ENCODE measurements at regions not wholly inside any gene's neighbourhood (a gene's known extent, or its start where the extent isn't known, plus 50 kb on each side); places are given as distances from the start of the nearest gene placed in this dataset.

DNA sequence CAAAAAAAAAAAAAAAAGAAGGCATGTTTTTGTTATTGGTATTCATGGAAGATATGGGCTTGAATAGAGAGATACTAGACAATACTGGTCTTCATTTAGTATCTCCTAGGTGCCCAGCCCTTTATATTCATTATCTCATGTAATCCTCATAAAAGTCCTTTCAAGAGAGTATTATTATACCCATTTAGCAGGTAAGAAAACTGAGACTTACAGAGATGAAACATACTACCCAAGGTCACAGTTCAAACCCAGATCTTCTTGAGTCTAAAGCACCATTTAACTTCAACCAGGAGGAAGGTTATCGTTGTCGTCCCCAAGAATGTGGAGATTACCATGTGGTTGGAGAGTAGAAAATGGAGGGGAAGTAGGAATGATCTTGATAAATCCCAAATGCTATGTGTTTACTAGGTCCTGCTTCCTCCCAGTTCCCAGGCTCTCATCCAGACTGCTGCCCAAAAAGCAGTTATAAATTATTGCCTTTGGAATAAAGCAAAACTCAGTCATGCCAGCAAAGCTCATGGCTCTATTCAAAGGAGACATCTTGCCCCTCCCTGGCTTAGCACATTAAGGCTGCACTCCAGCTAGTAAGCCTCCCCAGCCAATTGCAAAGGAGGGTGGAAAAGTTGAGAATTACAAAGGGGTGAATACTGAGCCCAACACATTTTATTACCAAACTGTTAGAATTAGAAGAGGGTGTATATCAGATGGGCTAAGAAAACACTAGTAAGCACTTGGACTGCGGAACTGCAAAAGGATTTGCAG, 163.9 kb downstream of the PIK3R1 start:
- Histone ChIP-seq H3K27me3 (ENCODE audit: control insufficient read depth, insufficient read depth, low read length) (no peaks in the 10 kb centered on the region), H3K4me3 (ENCODE audit: low read length) (no peak overlapping the region), H3K27ac (ENCODE audit: low read length) (no peak overlapping the region), H3K9me3 (ENCODE audit: control insufficient read depth, insufficient read depth, low read length) (no peaks in the 10 kb centered on the region), H3K36me3 (ENCODE audit: control insufficient read depth, insufficient read depth, low read length) (no peaks in the 10 kb centered on the region), H3K4me1 (ENCODE audit: control insufficient read depth, insufficient read depth, low read length) (peaks cover 38% of the 10 kb centered on the region)
- Mint-ChIP-seq H3K9me3 (peaks cover 0 to 3% of the 10 kb centered on the region in 2 donors), H3K36me3 (no peaks in the 10 kb centered on the region), H3K4me1 (peaks cover 85 to 89% of the 10 kb centered on the region in 2 donors), H3K27ac (peak overlapping the region; percentile 91 to 93), H3K4me3 (peak overlapping the region; percentile 42), H3K27me3 (ENCODE audit: low read depth in 2 of 2) (no peaks in the 10 kb centered on the region)
- no peak for TF ChIP-seq CTCF (IDR thresholded peaks at IDR 0.05)
- ATAC-seq = no peak
- DNase-seq = no peak
- 100% methylated on average over 1 of the region's 3 CpGs for WGBS (ENCODE audit: insufficient coverage)
- intact Hi-C loops (cut with micrococcal nuclease) = loop anchor here (5.0 kb wide), 1 partner anchor 32 kb away; no protein-coding TSS in a partner anchor

GRCh38 chr5:68380078-68380477, 164.5 kb downstream of the PIK3R1 start:
- peak overlapping the region; percentile 21 for H3K4me3 Mint-ChIP-seq
- Histone ChIP-seq H3K36me3 (ENCODE audit: control insufficient read depth, insufficient read depth, low read length) (no peaks in the 10 kb centered on the region), H3K9me3 (ENCODE audit: control insufficient read depth, insufficient read depth, low read length) (no peaks in the 10 kb centered on the region), H3K27me3 (ENCODE audit: control insufficient read depth, insufficient read depth, low read length) (no peaks in the 10 kb centered on the region), H3K27ac (ENCODE audit: low read length) (no peak overlapping the region), H3K4me1 (ENCODE audit: control insufficient read depth, insufficient read depth, low read length) (peaks cover 40% of the 10 kb centered on the region), H3K4me3 (ENCODE audit: low read length) (no peak overlapping the region)
- no peak for TF ChIP-seq CTCF (IDR thresholded peaks at IDR 0.05)
- H3K4me1 Mint-ChIP-seq = peaks cover 88 to 92% of the 10 kb centered on the region in 2 donors
- H3K27ac Mint-ChIP-seq = peak overlapping the region; percentile 91 to 93
- H3K9me3 Mint-ChIP-seq = peaks cover 0 to 3% of the 10 kb centered on the region in 2 donors
- ATAC-seq (no peak), DNase-seq (no peak)
- intact Hi-C loops (cut with micrococcal nuclease) = loop anchor here (5.0 kb wide), 1 partner anchor 33 kb away; no protein-coding TSS in a partner anchor
- no peaks in the 10 kb centered on the region for H3K27me3 Mint-ChIP-seq (ENCODE audit: low read depth in 2 of 2)
- no CpG with 5 or more reads among the region's 2 CpGs for WGBS (ENCODE audit: insufficient coverage)
- H3K36me3 Mint-ChIP-seq = no peaks in the 10 kb centered on the region

- peak overlapping the region; percentile 88 to 91 for H3K27ac Mint-ChIP-seq
- WGBS (ENCODE audit: insufficient coverage) = 37% methylated on average over 3 of the region's 3 CpGs
- H3K27me3 ChIP-seq (ENCODE audit: control insufficient read depth, insufficient read depth, low read length) = no peaks in the 10 kb centered on the region
- ATAC-seq (peak in 2 of 3 donors; percentile 6 to 24), DNase-seq (peak in 1 of 2 donors; percentile 23)
- no peaks in the 10 kb centered on the region for H3K36me3 ChIP-seq (ENCODE audit: control insufficient read depth, insufficient read depth, low read length)
- H3K27me3 Mint-ChIP-seq (ENCODE audit: low read depth in 2 of 2) = no peaks in the 10 kb centered on the region
- TF ChIP-seq CTCF (IDR thresholded peaks at IDR 0.05) = no peak
- no peaks in the 10 kb centered on the region for H3K36me3 Mint-ChIP-seq
- H3K9me3 ChIP-seq (ENCODE audit: control insufficient read depth, insufficient read depth, low read length) = no peaks in the 10 kb centered on the region
- H3K9me3 Mint-ChIP-seq = peaks cover 0 to 3% of the 10 kb centered on the region in 2 donors
- peaks cover 89 to 97% of the 10 kb centered on the region in 2 donors for H3K4me1 Mint-ChIP-seq
- intact Hi-C loops (cut with micrococcal nuclease) = loop anchor here (5.0 kb wide), 1 partner anchor 34 kb away; no protein-coding TSS in a partner anchor
- H3K4me3 Mint-ChIP-seq = peak overlapping the region; percentile 2
- H3K4me3 ChIP-seq (ENCODE audit: low read length) = no peak overlapping the region
- peak overlapping the region; percentile 57 for H3K27ac ChIP-seq (ENCODE audit: low read length)
- peaks cover 42% of the 10 kb centered on the region for H3K4me1 ChIP-seq (ENCODE audit: control insufficient read depth, insufficient read depth, low read length)
Measured at GRCh38 chr5:68381060-68381459, 165.5 kb downstream of the PIK3R1 start.
